Fibroblast of lung (primary cell): ENCODE measurements at regions not wholly inside any gene's neighbourhood (a gene's known extent, or its start where the extent isn't known, plus 50 kb on each side); places are given as distances from the start of the nearest gene placed in this dataset.

ENCODE experiments used
- CTCF ChIP-seq, 2 donors: IDR thresholded peaks in 1 of 2; conservative IDR thresholded peaks in 1 of 2; 1 replicate in 1 of 2; 2 replicates in 1 of 2; pipeline ENCODE4 v1.5.1; 2011 to 2012; ENCODE audit warnings: low read length in 2 of 2, control low read depth in 1 of 2, inconsistent platforms in 1 of 2, low read depth in 1 of 2, mild to moderate bottlenecking in 1 of 2
- EZH2 ChIP-seq: IDR thresholded peaks from 2 replicates; pipeline ENCODE4 v1.5.1; 2012; ENCODE audit warnings: low read length, control low read depth, mild to moderate bottlenecking; ENCODE audit errors: missing control alignments

- TF ChIP-seq CTCF (conservative IDR thresholded peaks at IDR 0.05 in 1 of 2, IDR thresholded peaks at IDR 0.05 in 1 of 2; ENCODE audit: low read depth in 1 of 2, low read length in 2 of 2) (no peak), EZH2 (no peak)
These were observed 495.5 kb upstream of the SOX9 start for GRCh38 chr17:71625330-71625729.
